Panc1 (cell line): ENCODE measurements at regions not wholly inside any gene's neighbourhood (a gene's known extent, or its start where the extent isn't known, plus 50 kb on each side); places are given as distances from the start of the nearest gene placed in this dataset.

Source experiments
- POLR2AphosphoS5 ChIP-seq: IDR thresholded peaks from 2 replicates; pipeline ENCODE4 v1.6.1; 2012; ENCODE audit warnings: mild to moderate bottlenecking, low read depth, low read length, moderate library complexity
- SIN3A ChIP-seq: IDR thresholded peaks from 2 replicates; pipeline ENCODE4 v1.6.1; 2012; ENCODE audit warnings: low read depth, mild to moderate bottlenecking, low read length, moderate library complexity, borderline replicate concordance; ENCODE audit not compliant: insufficient read depth
- TCF7L2 ChIP-seq: IDR thresholded peaks from 2 replicates; pipeline ENCODE4 v1.6.1; 2011; ENCODE audit warnings: mild to moderate bottlenecking, low read depth, low read length, inconsistent platforms
- TF ChIP-seq, protein P1 (sequence below), 2 experiments: IDR thresholded peaks; 2 replicates each; pipeline ENCODE4 v1.6.1; 2011 to 2012; ENCODE audit warnings: low read depth in 2 of 2, control low read depth in 1 of 2, low read length in 1 of 2, mild to moderate bottlenecking in 1 of 2, moderate library complexity in 1 of 2; ENCODE audit not compliant: insufficient read depth in 1 of 2
- TF ChIP-seq, protein P2 (sequence below): fragments of 450-650 bp; IDR thresholded peaks from 2 replicates; pipeline ENCODE4 v1.5.1; 2017; ENCODE audit warnings: mild to moderate bottlenecking

GRCh38 chr9:86531971-86532640, 177.9 kb upstream of the TUT7 start:
- TF ChIP-seq, protein P1, sequence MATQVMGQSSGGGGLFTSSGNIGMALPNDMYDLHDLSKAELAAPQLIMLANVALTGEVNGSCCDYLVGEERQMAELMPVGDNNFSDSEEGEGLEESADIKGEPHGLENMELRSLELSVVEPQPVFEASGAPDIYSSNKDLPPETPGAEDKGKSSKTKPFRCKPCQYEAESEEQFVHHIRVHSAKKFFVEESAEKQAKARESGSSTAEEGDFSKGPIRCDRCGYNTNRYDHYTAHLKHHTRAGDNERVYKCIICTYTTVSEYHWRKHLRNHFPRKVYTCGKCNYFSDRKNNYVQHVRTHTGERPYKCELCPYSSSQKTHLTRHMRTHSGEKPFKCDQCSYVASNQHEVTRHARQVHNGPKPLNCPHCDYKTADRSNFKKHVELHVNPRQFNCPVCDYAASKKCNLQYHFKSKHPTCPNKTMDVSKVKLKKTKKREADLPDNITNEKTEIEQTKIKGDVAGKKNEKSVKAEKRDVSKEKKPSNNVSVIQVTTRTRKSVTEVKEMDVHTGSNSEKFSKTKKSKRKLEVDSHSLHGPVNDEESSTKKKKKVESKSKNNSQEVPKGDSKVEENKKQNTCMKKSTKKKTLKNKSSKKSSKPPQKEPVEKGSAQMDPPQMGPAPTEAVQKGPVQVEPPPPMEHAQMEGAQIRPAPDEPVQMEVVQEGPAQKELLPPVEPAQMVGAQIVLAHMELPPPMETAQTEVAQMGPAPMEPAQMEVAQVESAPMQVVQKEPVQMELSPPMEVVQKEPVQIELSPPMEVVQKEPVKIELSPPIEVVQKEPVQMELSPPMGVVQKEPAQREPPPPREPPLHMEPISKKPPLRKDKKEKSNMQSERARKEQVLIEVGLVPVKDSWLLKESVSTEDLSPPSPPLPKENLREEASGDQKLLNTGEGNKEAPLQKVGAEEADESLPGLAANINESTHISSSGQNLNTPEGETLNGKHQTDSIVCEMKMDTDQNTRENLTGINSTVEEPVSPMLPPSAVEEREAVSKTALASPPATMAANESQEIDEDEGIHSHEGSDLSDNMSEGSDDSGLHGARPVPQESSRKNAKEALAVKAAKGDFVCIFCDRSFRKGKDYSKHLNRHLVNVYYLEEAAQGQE (IDR thresholded peaks at IDR 0.05; ENCODE audit: insufficient read depth in 1 of 2, low read depth in 2 of 2, low read length in 1 of 2), result no peak
- TF ChIP-seq, protein P2, sequence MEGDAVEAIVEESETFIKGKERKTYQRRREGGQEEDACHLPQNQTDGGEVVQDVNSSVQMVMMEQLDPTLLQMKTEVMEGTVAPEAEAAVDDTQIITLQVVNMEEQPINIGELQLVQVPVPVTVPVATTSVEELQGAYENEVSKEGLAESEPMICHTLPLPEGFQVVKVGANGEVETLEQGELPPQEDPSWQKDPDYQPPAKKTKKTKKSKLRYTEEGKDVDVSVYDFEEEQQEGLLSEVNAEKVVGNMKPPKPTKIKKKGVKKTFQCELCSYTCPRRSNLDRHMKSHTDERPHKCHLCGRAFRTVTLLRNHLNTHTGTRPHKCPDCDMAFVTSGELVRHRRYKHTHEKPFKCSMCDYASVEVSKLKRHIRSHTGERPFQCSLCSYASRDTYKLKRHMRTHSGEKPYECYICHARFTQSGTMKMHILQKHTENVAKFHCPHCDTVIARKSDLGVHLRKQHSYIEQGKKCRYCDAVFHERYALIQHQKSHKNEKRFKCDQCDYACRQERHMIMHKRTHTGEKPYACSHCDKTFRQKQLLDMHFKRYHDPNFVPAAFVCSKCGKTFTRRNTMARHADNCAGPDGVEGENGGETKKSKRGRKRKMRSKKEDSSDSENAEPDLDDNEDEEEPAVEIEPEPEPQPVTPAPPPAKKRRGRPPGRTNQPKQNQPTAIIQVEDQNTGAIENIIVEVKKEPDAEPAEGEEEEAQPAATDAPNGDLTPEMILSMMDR, result no peak
- TF ChIP-seq POLR2AphosphoS5, result no peak
- no peak for TF ChIP-seq TCF7L2
- TF ChIP-seq SIN3A, result no peak
